Liver (tissue), 7 donors: ENCODE measurements at regions not wholly inside any gene's neighbourhood (a gene's known extent, or its start where the extent isn't known, plus 50 kb on each side); places are given as distances from the start of the nearest gene placed in this dataset.

ENCODE experiments used
- DNase-seq: peaks from one replicate; pipeline ENCODE4 v3.0.0-alpha.2; 2017; ENCODE audit warnings: low spot score
- H3K27ac ChIP-seq, 2 donors: one replicate each; pipeline ENCODE4 v1.7.0; 2013; ENCODE audit warnings: inconsistent platforms in 2 of 2, low read length in 2 of 2, control low read depth in 1 of 2, low read depth in 1 of 2, mild to moderate bottlenecking in 1 of 2
- H3K27me3 ChIP-seq, 4 donors: one replicate each; pipeline versions ENCODE4 v1.6.1 to v1.7.0; 2013; ENCODE audit warnings: low read length in 3 of 4, inconsistent platforms in 1 of 4, mild to moderate bottlenecking in 1 of 4, moderate library complexity in 1 of 4; ENCODE audit not compliant: control insufficient read depth in 4 of 4, insufficient read depth in 4 of 4
- H3K36me3 ChIP-seq, 4 donors: one replicate each; pipeline versions ENCODE4 v1.6.1 to v1.7.0; 2013; ENCODE audit warnings: low read length in 3 of 4, mild to moderate bottlenecking in 3 of 4, low read depth in 1 of 4, moderate library complexity in 1 of 4; ENCODE audit not compliant: control insufficient read depth in 4 of 4, insufficient read depth in 3 of 4
- H3K4me1 ChIP-seq, 4 donors: one replicate each; pipeline versions ENCODE4 v1.6.1 to v1.7.0; 2013; ENCODE audit warnings: low read length in 3 of 4, mild to moderate bottlenecking in 3 of 4, moderate library complexity in 1 of 4; ENCODE audit not compliant: control insufficient read depth in 4 of 4, insufficient read depth in 4 of 4
- H3K4me3 ChIP-seq, 3 donors: one replicate each; pipeline versions ENCODE4 v1.6.1 to v1.7.0; 2013; ENCODE audit warnings: low read length in 3 of 3, control low read depth in 1 of 3, low read depth in 1 of 3, mild to moderate bottlenecking in 1 of 3
- H3K9ac ChIP-seq, 2 donors: one replicate each; pipeline ENCODE4 v1.7.0; 2013; ENCODE audit warnings: low read length in 2 of 2, mild to moderate bottlenecking in 2 of 2, moderate library complexity in 2 of 2, control low read depth in 1 of 2, low read depth in 1 of 2
- H3K9me3 ChIP-seq, 4 donors: one replicate each; pipeline versions ENCODE4 v1.6.1 to v1.7.0; 2013; ENCODE audit warnings: low read length in 3 of 4; ENCODE audit not compliant: control insufficient read depth in 4 of 4
- FOXA1 ChIP-seq: IDR thresholded peaks from 2 replicates; pipeline ENCODE4 v1.6.1; 2016; ENCODE audit warnings: antibody characterized with exemption
- FOXA2 ChIP-seq: IDR thresholded peaks from 2 replicates; pipeline ENCODE4 v1.6.1; 2016; ENCODE audit warnings: antibody characterized with exemption
- HNF4A ChIP-seq, 2 donors: conservative IDR thresholded peaks; 2 replicates each; pipeline ENCODE4 v1.6.1; 2016; ENCODE audit warnings: antibody characterized with exemption in 2 of 2, mild to moderate bottlenecking in 2 of 2
- JUND ChIP-seq, 2 donors: IDR thresholded peaks; 2 replicates each; pipeline ENCODE4 v1.6.1; 2016; ENCODE audit warnings: antibody characterized with exemption in 2 of 2
- NR2F2 ChIP-seq: IDR thresholded peaks from 2 replicates; pipeline ENCODE4 v1.6.1; 2016; ENCODE audit warnings: antibody characterized with exemption
- RAD21 ChIP-seq, 2 donors: IDR thresholded peaks; 2 replicates each; pipeline ENCODE4 v1.6.1; 2016; ENCODE audit warnings: antibody characterized with exemption in 2 of 2, mild to moderate bottlenecking in 2 of 2
- RXRA ChIP-seq, 2 donors: IDR thresholded peaks; 2 replicates each; pipeline ENCODE4 v1.6.1; 2017 to 2018; ENCODE audit warnings: antibody characterized with exemption in 2 of 2, mild to moderate bottlenecking in 1 of 2
- TAF1 ChIP-seq: conservative IDR thresholded peaks from 2 replicates; pipeline ENCODE4 v1.6.1; 2016; ENCODE audit warnings: antibody characterized with exemption, mild to moderate bottlenecking
- YY1 ChIP-seq: IDR thresholded peaks from 2 replicates; pipeline ENCODE4 v1.6.1; 2016; ENCODE audit warnings: antibody characterized with exemption, mild to moderate bottlenecking
- WGBS: extraction: QIAGEN DNeasy Blood & Tissue Kit; methylation state at CpG from one replicate; pipeline ENCODE4 v1.1.7; 2013; 5-methylcytosine and 5-hydroxymethylcytosine counted together
- TF ChIP-seq, protein P1 (sequence below): IDR thresholded peaks from 2 replicates; pipeline ENCODE4 v1.6.1; 2016; ENCODE audit warnings: antibody characterized with exemption
- TF ChIP-seq, protein P2 (sequence below): IDR thresholded peaks from 2 replicates; pipeline ENCODE4 v1.6.1; 2016; ENCODE audit warnings: antibody characterized with exemption, mild to moderate bottlenecking
- TF ChIP-seq, protein P3 (sequence below): IDR thresholded peaks from 2 replicates; pipeline ENCODE4 v1.6.1; 2016; ENCODE audit warnings: antibody characterized with exemption
- donor health status: healthy.
- donor health status: healthy.
- donor health status: healthy.
- donor health status: healthy.

DNA sequence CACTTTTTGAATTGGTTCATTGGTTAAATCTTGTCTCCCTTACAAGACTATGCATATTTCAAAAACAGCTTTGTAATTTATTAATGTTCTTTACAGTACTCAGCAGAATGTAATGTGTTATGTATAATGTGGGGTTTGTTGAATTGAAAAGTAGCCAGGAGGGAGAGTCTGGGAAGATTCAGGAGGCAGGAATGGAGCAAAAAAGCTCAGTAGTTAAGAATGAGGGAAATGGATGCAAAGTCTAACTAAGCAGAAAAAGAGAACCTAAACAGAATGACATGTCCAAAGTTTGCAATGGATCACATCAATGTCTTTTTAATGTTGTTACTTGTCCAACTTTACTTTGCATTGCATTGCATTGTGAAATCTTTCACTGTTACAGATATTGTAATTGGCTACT lies 86.5 kb upstream of the CARD18 start:
- TF ChIP-seq RAD21 (IDR thresholded peaks at IDR 0.05) (no peak), JUND (IDR thresholded peaks at IDR 0.05) (no peak), RXRA (IDR thresholded peaks at IDR 0.05) (no peak), NR2F2 (no peak)
- H3K9ac ChIP-seq = no peak overlapping the region
- H3K9me3 ChIP-seq = no peaks in the 10 kb centered on the region
- H3K27ac ChIP-seq = no peak overlapping the region
- H3K4me3 ChIP-seq = no peak overlapping the region
- no peaks in the 10 kb centered on the region for H3K4me1 ChIP-seq
- no peak for DNase-seq
- H3K27me3 ChIP-seq = peaks cover 0 to 2% (median 0%) of the 10 kb centered on the region in 4 donors
- no peaks in the 10 kb centered on the region for H3K36me3 ChIP-seq

DNA sequence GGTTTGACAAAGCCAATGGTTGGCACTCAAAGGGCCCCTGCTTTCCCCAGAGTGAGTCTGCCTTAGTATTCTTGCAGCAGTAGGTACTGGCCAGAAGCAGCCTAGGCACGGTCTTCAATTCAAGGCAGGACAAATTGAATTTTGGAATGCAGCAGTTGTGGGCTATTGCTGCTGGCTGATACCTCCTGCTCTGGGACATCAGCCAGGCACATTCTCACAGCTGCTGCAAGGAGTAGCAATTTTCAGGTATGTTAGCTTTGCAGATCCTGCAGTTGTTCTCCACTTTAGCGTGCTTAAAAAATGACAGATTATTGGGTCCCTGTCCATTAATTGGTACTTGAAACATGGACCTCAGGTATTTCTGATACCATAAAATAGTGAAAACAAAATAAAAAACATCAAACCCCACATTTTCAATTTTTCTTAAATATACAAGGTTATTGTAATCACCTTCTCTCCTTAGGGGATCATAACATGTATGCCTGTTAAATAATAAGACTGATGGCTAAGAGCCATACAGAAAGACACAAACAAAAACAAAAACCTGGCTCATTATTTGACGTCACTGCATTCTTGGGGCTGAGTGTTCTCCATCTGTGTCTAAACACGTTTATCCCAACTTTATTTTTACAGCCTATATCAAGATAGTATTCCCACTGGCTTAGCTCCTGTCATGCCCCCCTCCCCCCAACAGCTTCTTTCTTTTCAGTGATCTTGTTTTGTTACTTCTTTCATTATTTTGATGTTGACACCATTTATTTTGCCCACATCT lies 85.1 kb upstream of the CARD18 start:
- Histone ChIP-seq H3K27ac (no peak overlapping the region), H3K27me3 (peaks cover 0 to 2% (median 0%) of the 10 kb centered on the region in 4 donors), H3K4me1 (no peaks in the 10 kb centered on the region), H3K9ac (no peak overlapping the region), H3K9me3 (no peaks in the 10 kb centered on the region), H3K36me3 (no peaks in the 10 kb centered on the region), H3K4me3 (no peak overlapping the region)
- DNase-seq = no peak
- no peak for TF ChIP-seq HNF4A (conservative IDR thresholded peaks at IDR 0.05)
- TF ChIP-seq, protein P1, sequence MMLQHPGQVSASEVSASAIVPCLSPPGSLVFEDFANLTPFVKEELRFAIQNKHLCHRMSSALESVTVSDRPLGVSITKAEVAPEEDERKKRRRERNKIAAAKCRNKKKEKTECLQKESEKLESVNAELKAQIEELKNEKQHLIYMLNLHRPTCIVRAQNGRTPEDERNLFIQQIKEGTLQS = no peak
- no peak for TF ChIP-seq TAF1
- TF ChIP-seq, protein P2, sequence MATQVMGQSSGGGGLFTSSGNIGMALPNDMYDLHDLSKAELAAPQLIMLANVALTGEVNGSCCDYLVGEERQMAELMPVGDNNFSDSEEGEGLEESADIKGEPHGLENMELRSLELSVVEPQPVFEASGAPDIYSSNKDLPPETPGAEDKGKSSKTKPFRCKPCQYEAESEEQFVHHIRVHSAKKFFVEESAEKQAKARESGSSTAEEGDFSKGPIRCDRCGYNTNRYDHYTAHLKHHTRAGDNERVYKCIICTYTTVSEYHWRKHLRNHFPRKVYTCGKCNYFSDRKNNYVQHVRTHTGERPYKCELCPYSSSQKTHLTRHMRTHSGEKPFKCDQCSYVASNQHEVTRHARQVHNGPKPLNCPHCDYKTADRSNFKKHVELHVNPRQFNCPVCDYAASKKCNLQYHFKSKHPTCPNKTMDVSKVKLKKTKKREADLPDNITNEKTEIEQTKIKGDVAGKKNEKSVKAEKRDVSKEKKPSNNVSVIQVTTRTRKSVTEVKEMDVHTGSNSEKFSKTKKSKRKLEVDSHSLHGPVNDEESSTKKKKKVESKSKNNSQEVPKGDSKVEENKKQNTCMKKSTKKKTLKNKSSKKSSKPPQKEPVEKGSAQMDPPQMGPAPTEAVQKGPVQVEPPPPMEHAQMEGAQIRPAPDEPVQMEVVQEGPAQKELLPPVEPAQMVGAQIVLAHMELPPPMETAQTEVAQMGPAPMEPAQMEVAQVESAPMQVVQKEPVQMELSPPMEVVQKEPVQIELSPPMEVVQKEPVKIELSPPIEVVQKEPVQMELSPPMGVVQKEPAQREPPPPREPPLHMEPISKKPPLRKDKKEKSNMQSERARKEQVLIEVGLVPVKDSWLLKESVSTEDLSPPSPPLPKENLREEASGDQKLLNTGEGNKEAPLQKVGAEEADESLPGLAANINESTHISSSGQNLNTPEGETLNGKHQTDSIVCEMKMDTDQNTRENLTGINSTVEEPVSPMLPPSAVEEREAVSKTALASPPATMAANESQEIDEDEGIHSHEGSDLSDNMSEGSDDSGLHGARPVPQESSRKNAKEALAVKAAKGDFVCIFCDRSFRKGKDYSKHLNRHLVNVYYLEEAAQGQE = no peak
- no peak for TF ChIP-seq JUND (IDR thresholded peaks at IDR 0.05)
- TF ChIP-seq RAD21 (IDR thresholded peaks at IDR 0.05) = no peak
- TF ChIP-seq YY1 = no peak
- WGBS = 76% methylated on average over 4 of the region's 4 CpGs

DNA sequence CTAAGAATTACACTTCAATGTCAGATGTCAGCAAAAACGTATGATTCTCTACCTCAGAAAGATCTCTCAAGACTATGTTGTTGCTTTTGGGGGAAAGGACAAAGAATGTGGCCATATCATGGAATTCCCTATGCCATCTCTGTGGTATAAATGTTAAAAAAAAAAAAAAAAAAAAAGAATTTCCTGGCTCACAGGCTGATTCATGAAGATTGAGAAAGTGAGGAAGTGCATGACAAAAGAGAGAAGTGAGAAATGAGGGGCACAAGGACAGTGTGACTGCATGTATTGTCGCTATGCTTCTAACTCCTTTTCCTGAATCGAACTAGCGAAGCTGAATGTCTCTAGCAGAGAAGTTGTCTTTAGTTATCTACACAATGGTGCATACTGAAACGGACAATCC lies 80.6 kb upstream of the CARD18 start:
- Histone ChIP-seq H3K9me3 (no peaks in the 10 kb centered on the region), H3K9ac (no peak overlapping the region), H3K27me3 (no peaks in the 10 kb centered on the region), H3K27ac (no peak overlapping the region), H3K4me1 (no peaks in the 10 kb centered on the region), H3K4me3 (no peak overlapping the region), H3K36me3 (no peaks in the 10 kb centered on the region)
- TF ChIP-seq JUND (IDR thresholded peaks at IDR 0.05) = no peak
- no peak for TF ChIP-seq FOXA2
- TF ChIP-seq FOXA1 = no peak
- TF ChIP-seq, protein P3, sequence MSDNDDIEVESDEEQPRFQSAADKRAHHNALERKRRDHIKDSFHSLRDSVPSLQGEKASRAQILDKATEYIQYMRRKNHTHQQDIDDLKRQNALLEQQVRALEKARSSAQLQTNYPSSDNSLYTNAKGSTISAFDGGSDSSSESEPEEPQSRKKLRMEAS = no peak
- no peak for TF ChIP-seq NR2F2
- no peak for DNase-seq
- 60% methylated on average over 5 of the region's 5 CpGs for WGBS
